BJ (cell line): ENCODE measurements at regions not wholly inside any gene's neighbourhood (a gene's known extent, or its start where the extent isn't known, plus 50 kb on each side); places are given as distances from the start of the nearest gene placed in this dataset.

ENCODE experiments used
- CTCF ChIA-PET: fragments of 350-600 bp; formaldehyde crosslinking; extraction: SDS; loops from one replicate; lab custom pipeline; 2021; ENCODE audit warnings: antibody characterized with exemption, inconsistent platforms; lab: Yijun Ruan, JAX
- POLR2A ChIA-PET: fragments of 300-600 bp; sonication (Branson Sonifier 250); formaldehyde crosslinking; extraction: SDS; loops from one replicate; lab custom pipeline; 2021; ENCODE audit warnings: antibody characterized with exemption; lab: Charles Lee
- DNase-seq: peaks from one replicate; pipeline ENCODE4 v3.0.0-alpha.2; 2011; ENCODE audit warnings: low read depth
- H3K27me3 ChIP-seq: 2 replicates; pipeline ENCODE4 v1.6.0; 2011; ENCODE audit warnings: low read length; ENCODE audit not compliant: control insufficient read depth, insufficient read depth
- H3K36me3 ChIP-seq: 2 replicates; pipeline ENCODE4 v1.5.1; 2011; ENCODE audit warnings: low read length; ENCODE audit not compliant: control insufficient read depth, insufficient read depth
- H3K4me3 ChIP-seq: 2 replicates; pipeline ENCODE4 v1.5.1; 2011; ENCODE audit warnings: low read depth, mild to moderate bottlenecking, control low read depth, low read length
- CTCF ChIP-seq: IDR thresholded peaks from 2 replicates; pipeline ENCODE4 v1.5.1; 2011; ENCODE audit warnings: low read depth, mild to moderate bottlenecking, control low read depth, inconsistent platforms, low read length, moderate library complexity; ENCODE audit not compliant: insufficient read depth

DNA sequence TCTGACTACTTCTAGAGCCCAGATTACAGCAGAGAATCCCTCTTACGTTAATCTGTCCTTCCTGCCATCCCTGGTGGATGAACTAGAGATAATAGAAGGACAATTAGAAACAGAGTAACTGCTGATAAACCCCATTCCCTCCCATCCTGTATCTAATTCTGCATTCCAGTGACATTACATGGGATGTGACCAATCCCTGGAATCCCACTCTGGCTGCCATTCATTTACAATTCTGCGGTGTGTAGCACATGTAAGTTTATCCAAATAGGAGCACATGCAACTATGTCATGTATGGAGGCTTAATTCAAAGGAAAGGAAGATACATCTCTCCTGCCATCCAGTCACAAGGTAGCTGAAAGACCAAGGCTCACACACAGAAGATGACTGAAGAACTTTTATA lies 339.5 kb downstream of the GPAT3 start:
- Histone ChIP-seq H3K27me3 (no peaks in the 10 kb centered on the region), H3K4me3 (no peak overlapping the region), H3K36me3 (no peaks in the 10 kb centered on the region)
- POLR2A ChIA-PET: no interaction called here
- DNase-seq: no peak
- TF ChIP-seq CTCF: no peak
- CTCF ChIA-PET: interaction anchor here (0.6 to 1.7 kb wide), 2 partner anchors 11 to 23 kb away, joined by 3 read pairs; no protein-coding TSS in a partner anchor

DNA sequence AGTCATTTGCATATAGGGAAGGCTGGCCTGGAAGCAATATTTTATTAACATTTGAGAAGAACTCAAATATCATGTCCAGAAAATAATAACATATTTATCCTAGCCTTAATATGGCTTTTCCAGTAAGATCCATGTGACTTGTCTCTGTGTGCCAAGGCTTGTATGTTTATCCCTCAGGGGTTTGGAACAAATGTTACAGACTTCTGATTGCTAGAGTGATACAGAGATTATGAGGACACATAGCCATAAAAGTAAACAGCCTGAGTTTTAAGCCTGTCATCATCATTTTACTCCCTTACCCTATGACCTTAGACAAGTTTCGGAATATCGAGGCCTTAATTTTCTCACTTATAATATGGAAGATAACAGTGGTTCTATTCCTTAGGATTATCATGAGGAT lies 338.1 kb downstream of the GPAT3 start:
- H3K36me3 ChIP-seq: no peaks in the 10 kb centered on the region
- no peak for DNase-seq
- no peak for TF ChIP-seq CTCF
- CTCF ChIA-PET: no interaction called here
- no peaks in the 10 kb centered on the region for H3K27me3 ChIP-seq
- POLR2A ChIA-PET: no interaction called here
- H3K4me3 ChIP-seq: no peak overlapping the region

GRCh38 chr4:83870328-83870950 lies 334.5 kb downstream of the GPAT3 start:
- ChIA-PET POLR2A (no interaction called here), CTCF (interaction anchor here (1.4 kb wide), 1 partner anchor 11 kb away, joined by 4 read pairs; no protein-coding TSS in a partner anchor)
- H3K4me3 ChIP-seq: no peak overlapping the region
- DNase-seq: no peak
- no peak for TF ChIP-seq CTCF
- no peaks in the 10 kb centered on the region for H3K27me3 ChIP-seq
- no peaks in the 10 kb centered on the region for H3K36me3 ChIP-seq

DNA sequence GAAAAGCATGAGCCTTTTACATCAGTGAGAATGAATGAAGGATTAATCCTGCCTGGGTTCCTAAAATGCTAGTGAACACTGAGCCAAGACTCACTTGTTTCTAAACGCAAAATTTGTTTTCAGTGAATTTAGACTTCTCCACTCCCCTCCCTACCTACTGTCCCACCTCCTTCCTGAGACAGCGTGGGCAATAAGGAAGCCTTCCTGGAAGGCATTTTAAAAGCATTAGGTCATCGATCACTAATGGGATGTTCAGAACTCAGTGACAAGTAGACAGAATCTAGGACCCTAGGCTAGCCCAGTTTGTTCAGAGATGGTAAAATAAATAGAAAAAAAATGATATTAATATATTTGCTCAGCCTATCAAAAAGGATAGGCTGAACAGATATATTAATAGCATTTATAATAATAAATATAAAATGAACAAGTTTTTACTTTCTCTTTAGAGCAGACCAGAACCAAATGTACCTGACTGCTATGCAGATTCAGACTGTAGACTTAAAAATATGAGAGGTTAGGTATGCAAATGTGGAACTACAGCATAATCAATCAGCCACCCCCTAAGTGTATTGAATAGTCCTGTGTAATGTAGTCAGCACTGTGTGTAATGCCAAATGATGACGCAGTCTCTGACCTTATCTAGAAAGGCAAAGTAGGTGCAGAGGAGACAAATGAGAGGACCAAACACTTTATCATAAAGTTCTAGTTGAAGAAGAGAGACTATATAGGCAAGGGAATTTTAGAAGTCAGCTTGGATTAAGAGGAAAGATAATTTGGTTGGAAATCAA lies 331.1 kb downstream of the GPAT3 start:
- CTCF ChIA-PET: interaction anchor here (1.0 to 1.1 kb wide), 2 partner anchors 9 to 11 kb away, joined by 3 read pairs; no protein-coding TSS in a partner anchor
- DNase-seq: no peak
- H3K27me3 ChIP-seq: no peaks in the 10 kb centered on the region
- TF ChIP-seq CTCF: no peak
- no peaks in the 10 kb centered on the region for H3K36me3 ChIP-seq
- no peak overlapping the region for H3K4me3 ChIP-seq
- POLR2A ChIA-PET: no interaction called here

DNA sequence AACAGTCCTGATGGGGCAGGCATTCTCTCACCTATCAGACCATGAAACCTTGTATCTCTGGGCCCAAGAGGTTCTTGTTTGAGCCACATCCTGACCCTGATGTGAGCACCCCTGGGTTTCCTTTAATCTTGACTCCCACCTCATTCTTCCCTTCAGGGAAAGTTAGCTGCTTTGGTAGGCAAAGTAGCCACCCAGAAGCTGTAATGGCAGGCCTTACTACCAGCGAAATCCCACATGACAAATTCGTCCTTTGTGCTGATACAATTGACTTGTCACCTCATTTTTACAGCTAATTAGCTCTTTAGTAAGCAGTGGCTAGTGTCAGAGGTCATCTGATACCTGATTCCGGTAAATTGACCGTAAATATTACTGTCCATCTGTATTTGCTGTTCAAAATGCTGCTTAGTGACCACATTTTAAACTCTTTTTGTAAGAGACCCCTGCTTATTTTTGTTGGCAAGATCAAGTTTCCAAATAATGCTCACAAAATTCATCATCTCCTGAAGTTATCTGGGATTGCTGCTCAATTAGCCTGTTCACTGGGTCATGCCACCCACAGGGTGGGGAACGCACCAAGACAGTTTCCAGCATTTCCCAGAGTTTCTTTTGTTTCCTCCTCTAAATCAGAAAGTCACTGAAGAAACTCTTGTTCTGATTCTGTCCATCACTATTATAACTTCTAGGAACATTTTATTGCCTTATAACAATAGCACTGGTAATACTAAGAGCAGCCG lies 329.7 kb downstream of the GPAT3 start:
- Histone ChIP-seq H3K27me3 (no peaks in the 10 kb centered on the region), H3K36me3 (no peaks in the 10 kb centered on the region), H3K4me3 (no peak overlapping the region)
- DNase-seq: no peak
- CTCF ChIA-PET: interaction anchor here (1.0 kb wide), 1 partner anchor 52 kb away, joined by 3 read pairs; no protein-coding TSS in a partner anchor
- POLR2A ChIA-PET: no interaction called here
- no peak for TF ChIP-seq CTCF
